GM12878 (cell line): ENCODE measurements at regions not wholly inside any gene's neighbourhood (a gene's known extent, or its start where the extent isn't known, plus 50 kb on each side); places are given as distances from the start of the nearest gene placed in this dataset.

Source experiments
- BCL3 ChIP-seq: IDR thresholded peaks from 2 replicates; pipeline ENCODE4 v1.6.1; 2011; ENCODE audit warnings: borderline replicate concordance, low read depth, mild to moderate bottlenecking, moderate library complexity, low read length; ENCODE audit not compliant: insufficient read depth, poor library complexity, severe bottlenecking
- BHLHE40 ChIP-seq, 2 experiments: fragments of 450-650 bp in 1 of 2; IDR thresholded peaks; 2 replicates each; pipeline ENCODE4 v1.6.1; 2011 to 2017; ENCODE audit warnings: low read depth in 2 of 2, borderline replicate concordance in 1 of 2, improper control_type of control experiment in 1 of 2, low read length in 1 of 2, mild to moderate bottlenecking in 1 of 2
- CEBPB ChIP-seq, 2 experiments: fragments of 150-350 bp in 1 of 2; IDR thresholded peaks; 2 replicates each; pipeline ENCODE4 v1.6.1; 2012 to 2014; ENCODE audit warnings: low read depth in 2 of 2, low read length in 2 of 2, borderline replicate concordance in 1 of 2, inconsistent platforms in 1 of 2
- DPF2 ChIP-seq: fragments of 450-650 bp; IDR thresholded peaks from 2 replicates; pipeline ENCODE4 v1.6.1; 2017; ENCODE audit warnings: mild to moderate bottlenecking
- ETV6 ChIP-seq, 2 experiments: fragments of 450-650 bp in 1 of 2; IDR thresholded peaks in 1 of 2; conservative IDR thresholded peaks in 1 of 2; 2 replicates each; pipeline ENCODE4 v1.6.1; 2014; ENCODE audit warnings: antibody characterized with exemption in 1 of 2, borderline replicate concordance in 1 of 2, low read depth in 1 of 2, mild to moderate bottlenecking in 1 of 2, moderate library complexity in 1 of 2
- FOS ChIP-seq: IDR thresholded peaks from 3 replicates; pipeline ENCODE4 v1.6.1; 2011; ENCODE audit warnings: borderline replicate concordance; ENCODE audit not compliant: insufficient read length; ENCODE audit errors: extremely low read depth
- GATAD2B ChIP-seq: fragments of 450-650 bp; conservative IDR thresholded peaks from 2 replicates; pipeline ENCODE4 v1.6.1; 2017; ENCODE audit warnings: low read depth, mild to moderate bottlenecking, moderate library complexity
- MTA3 ChIP-seq: IDR thresholded peaks from 2 replicates; pipeline ENCODE4 v1.6.1; 2012; ENCODE audit warnings: low read length, inconsistent platforms, borderline replicate concordance
- MXI1 ChIP-seq: fragments of 150-350 bp; IDR thresholded peaks from 2 replicates; pipeline ENCODE4 v1.6.1; 2011; ENCODE audit warnings: low read depth, mild to moderate bottlenecking, inconsistent platforms, low read length, improper control_type of control experiment
- MYC ChIP-seq: IDR thresholded peaks from 2 replicates; pipeline ENCODE4 v1.6.1; 2011; ENCODE audit warnings: mild to moderate bottlenecking, low read length, moderate library complexity, inconsistent platforms; ENCODE audit not compliant: insufficient read depth, insufficient replicate concordance, insufficient read length, severe bottlenecking
- PAX5 ChIP-seq: IDR thresholded peaks from 2 replicates; pipeline ENCODE4 v1.6.1; 2011; ENCODE audit warnings: low read depth, low read length, borderline replicate concordance
- POLR2A ChIP-seq: IDR thresholded peaks from 2 replicates; pipeline ENCODE4 v1.6.1; 2011; ENCODE audit warnings: low read depth, mild to moderate bottlenecking, low read length
- RAD51 ChIP-seq: fragments of 450-650 bp; IDR thresholded peaks from 2 replicates; pipeline ENCODE4 v1.6.1; 2016; ENCODE audit warnings: moderate library complexity, mild to moderate bottlenecking, inconsistent platforms
- SIN3A ChIP-seq: IDR thresholded peaks from 2 replicates; pipeline ENCODE4 v1.6.1; 2012; ENCODE audit warnings: low read depth, low read length, improper control_type of control experiment
- SPI1 ChIP-seq: IDR thresholded peaks from 2 replicates; pipeline ENCODE4 v1.6.1; 2011; ENCODE audit warnings: low read depth, mild to moderate bottlenecking, low read length, moderate library complexity, borderline replicate concordance; ENCODE audit not compliant: insufficient read depth
- SRF ChIP-seq, 2 experiments: IDR thresholded peaks; 2 replicates each; pipeline ENCODE4 v1.6.1; 2011; ENCODE audit warnings: low read depth in 2 of 2, low read length in 2 of 2, mild to moderate bottlenecking in 1 of 2, moderate library complexity in 1 of 2
- STAT1 ChIP-seq: fragments of 450-650 bp; conservative IDR thresholded peaks from 2 replicates; pipeline ENCODE4 v1.6.1; 2014; ENCODE audit warnings: antibody characterized with exemption, mild to moderate bottlenecking
- SUPT20H ChIP-seq: IDR thresholded peaks from 2 replicates; pipeline ENCODE4 v1.6.1; 2011; ENCODE audit warnings: low read depth, mild to moderate bottlenecking, low read length, moderate library complexity, borderline replicate concordance; ENCODE audit not compliant: control insufficient read depth
- USF2 ChIP-seq: IDR thresholded peaks from 2 replicates; pipeline ENCODE4 v1.6.1; 2011; ENCODE audit warnings: low read depth, low read length, improper control_type of control experiment, borderline replicate concordance
- ZSCAN29 ChIP-seq: fragments of 450-650 bp; IDR thresholded peaks from 2 replicates; pipeline ENCODE4 v1.6.1; 2017; ENCODE audit warnings: mild to moderate bottlenecking, moderate library complexity
- TF ChIP-seq, protein P1 (sequence below): fragments of 450-650 bp; IDR thresholded peaks from 2 replicates; pipeline ENCODE4 v1.6.1; 2017; ENCODE audit warnings: antibody characterized with exemption, mild to moderate bottlenecking, moderate library complexity
- TF ChIP-seq, protein P2 (sequence below): fragments of 450-650 bp; IDR thresholded peaks from 2 replicates; pipeline ENCODE4 v1.6.1; 2016; ENCODE audit warnings: mild to moderate bottlenecking

- TF ChIP-seq BCL3 (no peak), SUPT20H (no peak), MTA3 (no peak), GATAD2B (no peak), USF2 (no peak), SRF (IDR thresholded peaks at IDR 0.05; ENCODE audit: low read depth in 2 of 2, low read length in 2 of 2) (no peak), ETV6 (conservative IDR thresholded peaks at IDR 0.05 in 1 of 2, IDR thresholded peaks at IDR 0.05 in 1 of 2; ENCODE audit: borderline replicate concordance in 1 of 2, low read depth in 1 of 2) (no peak), POLR2A (no peak), SIN3A (no peak), CEBPB (IDR thresholded peaks at IDR 0.05; ENCODE audit: borderline replicate concordance in 1 of 2, low read depth in 2 of 2, low read length in 2 of 2) (no peak), STAT1 (no peak), DPF2 (no peak), ZSCAN29 (no peak), FOS (no peak), BHLHE40 (IDR thresholded peaks at IDR 0.05; ENCODE audit: borderline replicate concordance in 1 of 2, low read depth in 2 of 2, low read length in 1 of 2) (peak; percentile 45 to 51; a peak in 2 of 4 replicates), RAD51 (no peak), SPI1 (no peak), MYC (no peak), PAX5 (peak; percentile 90), MXI1 (peak; percentile 89)
- TF ChIP-seq, protein P1, sequence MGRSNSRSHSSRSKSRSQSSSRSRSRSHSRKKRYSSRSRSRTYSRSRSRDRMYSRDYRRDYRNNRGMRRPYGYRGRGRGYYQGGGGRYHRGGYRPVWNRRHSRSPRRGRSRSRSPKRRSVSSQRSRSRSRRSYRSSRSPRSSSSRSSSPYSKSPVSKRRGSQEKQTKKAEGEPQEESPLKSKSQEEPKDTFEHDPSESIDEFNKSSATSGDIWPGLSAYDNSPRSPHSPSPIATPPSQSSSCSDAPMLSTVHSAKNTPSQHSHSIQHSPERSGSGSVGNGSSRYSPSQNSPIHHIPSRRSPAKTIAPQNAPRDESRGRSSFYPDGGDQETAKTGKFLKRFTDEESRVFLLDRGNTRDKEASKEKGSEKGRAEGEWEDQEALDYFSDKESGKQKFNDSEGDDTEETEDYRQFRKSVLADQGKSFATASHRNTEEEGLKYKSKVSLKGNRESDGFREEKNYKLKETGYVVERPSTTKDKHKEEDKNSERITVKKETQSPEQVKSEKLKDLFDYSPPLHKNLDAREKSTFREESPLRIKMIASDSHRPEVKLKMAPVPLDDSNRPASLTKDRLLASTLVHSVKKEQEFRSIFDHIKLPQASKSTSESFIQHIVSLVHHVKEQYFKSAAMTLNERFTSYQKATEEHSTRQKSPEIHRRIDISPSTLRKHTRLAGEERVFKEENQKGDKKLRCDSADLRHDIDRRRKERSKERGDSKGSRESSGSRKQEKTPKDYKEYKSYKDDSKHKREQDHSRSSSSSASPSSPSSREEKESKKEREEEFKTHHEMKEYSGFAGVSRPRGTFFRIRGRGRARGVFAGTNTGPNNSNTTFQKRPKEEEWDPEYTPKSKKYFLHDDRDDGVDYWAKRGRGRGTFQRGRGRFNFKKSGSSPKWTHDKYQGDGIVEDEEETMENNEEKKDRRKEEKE: no peak
- TF ChIP-seq, protein P2, sequence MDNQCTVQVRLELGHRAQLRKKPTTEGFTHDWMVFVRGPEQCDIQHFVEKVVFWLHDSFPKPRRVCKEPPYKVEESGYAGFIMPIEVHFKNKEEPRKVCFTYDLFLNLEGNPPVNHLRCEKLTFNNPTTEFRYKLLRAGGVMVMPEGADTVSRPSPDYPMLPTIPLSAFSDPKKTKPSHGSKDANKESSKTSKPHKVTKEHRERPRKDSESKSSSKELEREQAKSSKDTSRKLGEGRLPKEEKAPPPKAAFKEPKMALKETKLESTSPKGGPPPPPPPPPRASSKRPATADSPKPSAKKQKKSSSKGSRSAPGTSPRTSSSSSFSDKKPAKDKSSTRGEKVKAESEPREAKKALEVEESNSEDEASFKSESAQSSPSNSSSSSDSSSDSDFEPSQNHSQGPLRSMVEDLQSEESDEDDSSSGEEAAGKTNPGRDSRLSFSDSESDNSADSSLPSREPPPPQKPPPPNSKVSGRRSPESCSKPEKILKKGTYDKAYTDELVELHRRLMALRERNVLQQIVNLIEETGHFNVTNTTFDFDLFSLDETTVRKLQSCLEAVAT: no peak
These were observed 59.1 kb upstream of the PJA2 start (continued) for GRCh38 chr5:109468737-109469420.
